GM23338 (cell line): ENCODE measurements at regions not wholly inside any gene's neighbourhood (a gene's known extent, or its start where the extent isn't known, plus 50 kb on each side); places are given as distances from the start of the nearest gene placed in this dataset.

Experiments used
- ATAC-seq: fragments of 200-7000 bp; cut with Tn5 transposase; 3 replicates; pipeline ENCODE4 v1.9.1; 2020
- DNase-seq: peaks from one replicate; pipeline ENCODE4 v3.0.0-alpha.2; 2015; ENCODE audit warnings: low spot score
- H2AFZ ChIP-seq: fragments of 200-600 bp; sonication (generic); 2 replicates; pipeline ENCODE4 v1.8.0; 2016; ENCODE audit warnings: antibody characterized with exemption, mild to moderate bottlenecking, moderate library complexity
- H3F3A ChIP-seq: fragments of 200-600 bp; sonication (generic); replicated peaks from 2 replicates; pipeline ENCODE4 v1.8.0; 2017; ENCODE audit warnings: antibody characterized with exemption, mixed run types, low read depth
- H3K27ac ChIP-seq: fragments of 200-600 bp; sonication (generic); 2 replicates; pipeline ENCODE4 v1.6.1; 2016; ENCODE audit warnings: low read depth
- H3K27me3 ChIP-seq: fragments of 200-600 bp; sonication (generic); 2 replicates; pipeline ENCODE4 v1.8.0; 2016; ENCODE audit warnings: mild to moderate bottlenecking, mixed run types, moderate library complexity; ENCODE audit not compliant: insufficient read depth
- H3K36me3 ChIP-seq: fragments of 200-600 bp; sonication (generic); 2 replicates; pipeline ENCODE4 v1.8.0; 2016; ENCODE audit warnings: mild to moderate bottlenecking; ENCODE audit not compliant: insufficient read depth
- H3K4me1 ChIP-seq: fragments of 200-600 bp; sonication (generic); 2 replicates; pipeline ENCODE4 v1.8.0; 2016; ENCODE audit warnings: mild to moderate bottlenecking, moderate library complexity; ENCODE audit not compliant: insufficient read depth
- H3K4me2 ChIP-seq: fragments of 200-600 bp; sonication (generic); 2 replicates; pipeline ENCODE4 v1.7.1; 2017; ENCODE audit warnings: mixed run types
- H3K4me3 ChIP-seq: fragments of 200-600 bp; sonication (generic); 2 replicates; pipeline ENCODE4 v1.6.1; 2016; ENCODE audit warnings: mixed run types
- H3K79me2 ChIP-seq: fragments of 200-600 bp; sonication (generic); replicated peaks from 2 replicates; pipeline ENCODE4 v1.8.0; 2017; ENCODE audit warnings: mild to moderate bottlenecking; ENCODE audit not compliant: insufficient read depth
- H3K9me2 ChIP-seq: fragments of 200-600 bp; sonication (generic); 2 replicates; pipeline ENCODE4 v1.8.0; 2017; ENCODE audit not compliant: insufficient read depth
- H4K20me1 ChIP-seq: fragments of 200-600 bp; sonication (generic); replicated peaks from 2 replicates; pipeline ENCODE4 v1.8.0; 2017; ENCODE audit warnings: mild to moderate bottlenecking; ENCODE audit not compliant: insufficient read depth
- H3K27ac Mint-ChIP-seq: 2 replicates; pipeline ENCODE4 v1.8.0; 2020; ENCODE audit warnings: inconsistent platforms, mild to moderate bottlenecking, moderate library complexity, mixed read lengths
- H3K27me3 Mint-ChIP-seq: 3 replicates; pipeline ENCODE4 v1.8.0; 2022; ENCODE audit warnings: low read depth, mild to moderate bottlenecking, moderate library complexity, mixed read lengths, inconsistent platforms; ENCODE audit not compliant: insufficient read depth, poor library complexity
- H3K36me3 Mint-ChIP-seq: 3 replicates; pipeline ENCODE4 v1.8.0; 2021; ENCODE audit warnings: low read depth, mild to moderate bottlenecking, inconsistent platforms, moderate library complexity, mixed read lengths
- H3K4me1 Mint-ChIP-seq: 3 replicates; pipeline ENCODE4 v1.8.0; 2020; ENCODE audit warnings: mild to moderate bottlenecking, inconsistent platforms, mixed read lengths
- H3K4me3 Mint-ChIP-seq: 3 replicates; pipeline ENCODE4 v1.8.0; 2021; ENCODE audit warnings: moderate library complexity, mild to moderate bottlenecking, inconsistent platforms, mixed read lengths
- H3K9me3 Mint-ChIP-seq: 3 replicates; pipeline ENCODE4 v1.8.0; 2020; ENCODE audit warnings: moderate library complexity, mild to moderate bottlenecking, inconsistent platforms, mixed read lengths
- CREB1 ChIP-seq: fragments of 250-450 bp; sonication (Bioruptor Pico); IDR thresholded peaks from 2 replicates; pipeline ENCODE4 v1.5.0; 2020; ENCODE audit warnings: low read depth, mild to moderate bottlenecking, moderate library complexity
- EZH2 ChIP-seq: fragments of 200-600 bp; sonication (generic); IDR thresholded peaks from one replicate; pipeline ENCODE4 v1.8.0; 2017; ENCODE audit warnings: antibody characterized with exemption, mild to moderate bottlenecking, low read depth; ENCODE audit not compliant: unreplicated experiment
- EZH2phosphoT487 ChIP-seq: fragments of 200-600 bp; sonication (generic); IDR thresholded peaks from one replicate; pipeline ENCODE4 v1.8.1; 2018; ENCODE audit warnings: antibody characterized with exemption; ENCODE audit not compliant: unreplicated experiment
- NANOG ChIP-seq: IDR thresholded peaks from 2 replicates; pipeline ENCODE4 v1.6.1; 2016; ENCODE audit warnings: antibody characterized with exemption, borderline replicate concordance
- STAT1 ChIP-seq: IDR thresholded peaks from one replicate; pipeline ENCODE4 v1.6.1; 2016; ENCODE audit warnings: antibody characterized with exemption; ENCODE audit not compliant: unreplicated experiment
- ZNF114 ChIP-seq: fragments of 250-450 bp; sonication (Bioruptor Pico); IDR thresholded peaks from 2 replicates; pipeline ENCODE4 v1.5.0; 2020; ENCODE audit warnings: mild to moderate bottlenecking, moderate library complexity
- TF ChIP-seq, protein P1 (sequence below): IDR thresholded peaks from 2 replicates; pipeline ENCODE4 v1.6.1; 2016; ENCODE audit warnings: antibody characterized with exemption
- TF ChIP-seq, protein P2 (sequence below): fragments of 250-450 bp; sonication (Bioruptor Pico); IDR thresholded peaks from 2 replicates; pipeline ENCODE4 v1.5.0; 2020; ENCODE audit warnings: mild to moderate bottlenecking, moderate library complexity
- TF ChIP-seq, protein P3 (sequence below), 2 experiments: fragments of 200-600 bp in 1 of 2; sonication (generic) in 1 of 2; conservative IDR thresholded peaks; 2 replicates each; pipeline versions ENCODE4 v1.5.1 to v1.6.1; 2016 to 2017; ENCODE audit warnings: antibody characterized with exemption in 2 of 2, low read depth in 2 of 2, mild to moderate bottlenecking in 2 of 2, moderate library complexity in 1 of 2

DNA sequence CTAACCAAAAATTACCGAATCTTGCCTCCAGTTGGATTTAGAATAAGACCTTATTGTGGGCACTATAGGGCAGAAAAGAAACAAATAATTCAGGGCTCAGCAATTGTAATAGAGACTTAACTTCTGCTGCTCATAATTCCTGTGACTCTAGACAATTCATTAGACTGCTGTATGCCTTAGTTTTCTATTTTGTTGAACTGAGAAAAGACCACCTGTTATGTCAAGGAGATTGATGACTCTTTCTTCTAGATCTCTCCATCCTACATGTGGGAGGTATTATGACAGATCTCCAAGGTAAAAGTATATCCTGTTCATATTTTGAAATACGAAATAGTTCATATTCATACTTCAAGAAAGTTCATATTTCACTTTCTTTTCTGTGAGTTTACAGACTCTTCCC lies 605.1 kb downstream of the PSAT1 start (continued):
- TF ChIP-seq, protein P1, sequence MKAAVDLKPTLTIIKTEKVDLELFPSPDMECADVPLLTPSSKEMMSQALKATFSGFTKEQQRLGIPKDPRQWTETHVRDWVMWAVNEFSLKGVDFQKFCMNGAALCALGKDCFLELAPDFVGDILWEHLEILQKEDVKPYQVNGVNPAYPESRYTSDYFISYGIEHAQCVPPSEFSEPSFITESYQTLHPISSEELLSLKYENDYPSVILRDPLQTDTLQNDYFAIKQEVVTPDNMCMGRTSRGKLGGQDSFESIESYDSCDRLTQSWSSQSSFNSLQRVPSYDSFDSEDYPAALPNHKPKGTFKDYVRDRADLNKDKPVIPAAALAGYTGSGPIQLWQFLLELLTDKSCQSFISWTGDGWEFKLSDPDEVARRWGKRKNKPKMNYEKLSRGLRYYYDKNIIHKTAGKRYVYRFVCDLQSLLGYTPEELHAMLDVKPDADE: no peak
- TF ChIP-seq, protein P2, sequence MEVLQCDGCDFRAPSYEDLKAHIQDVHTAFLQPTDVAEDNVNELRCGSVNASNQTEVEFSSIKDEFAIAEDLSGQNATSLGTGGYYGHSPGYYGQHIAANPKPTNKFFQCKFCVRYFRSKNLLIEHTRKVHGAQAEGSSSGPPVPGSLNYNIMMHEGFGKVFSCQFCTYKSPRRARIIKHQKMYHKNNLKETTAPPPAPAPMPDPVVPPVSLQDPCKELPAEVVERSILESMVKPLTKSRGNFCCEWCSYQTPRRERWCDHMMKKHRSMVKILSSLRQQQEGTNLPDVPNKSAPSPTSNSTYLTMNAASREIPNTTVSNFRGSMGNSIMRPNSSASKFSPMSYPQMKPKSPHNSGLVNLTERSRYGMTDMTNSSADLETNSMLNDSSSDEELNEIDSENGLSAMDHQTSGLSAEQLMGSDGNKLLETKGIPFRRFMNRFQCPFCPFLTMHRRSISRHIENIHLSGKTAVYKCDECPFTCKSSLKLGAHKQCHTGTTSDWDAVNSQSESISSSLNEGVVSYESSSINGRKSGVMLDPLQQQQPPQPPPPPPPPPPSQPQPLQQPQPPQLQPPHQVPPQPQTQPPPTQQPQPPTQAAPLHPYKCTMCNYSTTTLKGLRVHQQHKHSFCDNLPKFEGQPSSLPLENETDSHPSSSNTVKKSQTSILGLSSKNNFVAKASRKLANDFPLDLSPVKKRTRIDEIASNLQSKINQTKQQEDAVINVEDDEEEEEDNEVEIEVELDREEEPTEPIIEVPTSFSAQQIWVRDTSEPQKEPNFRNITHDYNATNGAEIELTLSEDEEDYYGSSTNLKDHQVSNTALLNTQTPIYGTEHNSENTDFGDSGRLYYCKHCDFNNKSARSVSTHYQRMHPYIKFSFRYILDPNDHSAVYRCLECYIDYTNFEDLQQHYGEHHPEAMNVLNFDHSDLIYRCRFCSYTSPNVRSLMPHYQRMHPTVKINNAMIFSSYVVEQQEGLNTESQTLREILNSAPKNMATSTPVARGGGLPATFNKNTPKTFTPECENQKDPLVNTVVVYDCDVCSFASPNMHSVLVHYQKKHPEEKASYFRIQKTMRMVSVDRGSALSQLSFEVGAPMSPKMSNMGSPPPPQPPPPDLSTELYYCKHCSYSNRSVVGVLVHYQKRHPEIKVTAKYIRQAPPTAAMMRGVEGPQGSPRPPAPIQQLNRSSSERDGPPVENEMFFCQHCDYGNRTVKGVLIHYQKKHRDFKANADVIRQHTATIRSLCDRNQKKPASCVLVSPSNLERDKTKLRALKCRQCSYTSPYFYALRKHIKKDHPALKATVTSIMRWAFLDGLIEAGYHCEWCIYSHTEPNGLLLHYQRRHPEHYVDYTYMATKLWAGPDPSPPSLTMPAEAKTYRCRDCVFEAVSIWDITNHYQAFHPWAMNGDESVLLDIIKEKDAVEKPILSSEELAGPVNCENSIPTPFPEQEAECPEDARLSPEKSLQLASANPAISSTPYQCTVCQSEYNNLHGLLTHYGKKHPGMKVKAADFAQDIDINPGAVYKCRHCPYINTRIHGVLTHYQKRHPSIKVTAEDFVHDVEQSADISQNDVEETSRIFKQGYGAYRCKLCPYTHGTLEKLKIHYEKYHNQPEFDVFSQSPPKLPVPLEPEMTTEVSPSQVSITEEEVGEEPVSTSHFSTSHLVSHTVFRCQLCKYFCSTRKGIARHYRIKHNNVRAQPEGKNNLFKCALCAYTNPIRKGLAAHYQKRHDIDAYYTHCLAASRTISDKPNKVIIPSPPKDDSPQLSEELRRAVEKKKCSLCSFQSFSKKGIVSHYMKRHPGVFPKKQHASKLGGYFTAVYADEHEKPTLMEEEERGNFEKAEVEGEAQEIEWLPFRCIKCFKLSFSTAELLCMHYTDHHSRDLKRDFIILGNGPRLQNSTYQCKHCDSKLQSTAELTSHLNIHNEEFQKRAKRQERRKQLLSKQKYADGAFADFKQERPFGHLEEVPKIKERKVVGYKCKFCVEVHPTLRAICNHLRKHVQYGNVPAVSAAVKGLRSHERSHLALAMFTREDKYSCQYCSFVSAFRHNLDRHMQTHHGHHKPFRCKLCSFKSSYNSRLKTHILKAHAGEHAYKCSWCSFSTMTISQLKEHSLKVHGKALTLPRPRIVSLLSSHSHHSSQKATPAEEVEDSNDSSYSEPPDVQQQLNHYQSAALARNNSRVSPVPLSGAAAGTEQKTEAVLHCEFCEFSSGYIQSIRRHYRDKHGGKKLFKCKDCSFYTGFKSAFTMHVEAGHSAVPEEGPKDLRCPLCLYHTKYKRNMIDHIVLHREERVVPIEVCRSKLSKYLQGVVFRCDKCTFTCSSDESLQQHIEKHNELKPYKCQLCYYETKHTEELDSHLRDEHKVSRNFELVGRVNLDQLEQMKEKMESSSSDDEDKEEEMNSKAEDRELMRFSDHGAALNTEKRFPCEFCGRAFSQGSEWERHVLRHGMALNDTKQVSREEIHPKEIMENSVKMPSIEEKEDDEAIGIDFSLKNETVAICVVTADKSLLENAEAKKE (CRISPR knock-in tag): no peak

DNA sequence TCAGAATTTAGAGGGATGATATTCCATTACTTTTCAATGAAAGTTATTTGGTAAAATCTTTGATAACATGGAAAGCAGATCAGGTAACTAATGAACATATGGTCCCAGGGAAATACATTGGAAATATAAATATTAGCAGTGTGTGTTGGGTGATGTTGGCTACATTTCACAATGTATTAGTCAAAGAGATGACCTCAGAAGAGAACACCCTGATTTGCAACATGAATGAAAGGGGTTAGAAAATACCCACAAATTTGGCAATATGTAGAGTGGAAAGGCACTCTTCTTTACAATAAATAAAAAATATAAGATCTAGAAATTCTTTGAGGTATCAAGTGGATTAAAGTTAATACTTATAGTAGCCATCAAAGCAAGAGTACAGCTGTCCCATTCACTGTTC lies 606.7 kb downstream of the PSAT1 start:
- no peak for TF ChIP-seq EZH2
- no peak for TF ChIP-seq STAT1
- no peak for TF ChIP-seq EZH2phosphoT487
- TF ChIP-seq, protein P3, sequence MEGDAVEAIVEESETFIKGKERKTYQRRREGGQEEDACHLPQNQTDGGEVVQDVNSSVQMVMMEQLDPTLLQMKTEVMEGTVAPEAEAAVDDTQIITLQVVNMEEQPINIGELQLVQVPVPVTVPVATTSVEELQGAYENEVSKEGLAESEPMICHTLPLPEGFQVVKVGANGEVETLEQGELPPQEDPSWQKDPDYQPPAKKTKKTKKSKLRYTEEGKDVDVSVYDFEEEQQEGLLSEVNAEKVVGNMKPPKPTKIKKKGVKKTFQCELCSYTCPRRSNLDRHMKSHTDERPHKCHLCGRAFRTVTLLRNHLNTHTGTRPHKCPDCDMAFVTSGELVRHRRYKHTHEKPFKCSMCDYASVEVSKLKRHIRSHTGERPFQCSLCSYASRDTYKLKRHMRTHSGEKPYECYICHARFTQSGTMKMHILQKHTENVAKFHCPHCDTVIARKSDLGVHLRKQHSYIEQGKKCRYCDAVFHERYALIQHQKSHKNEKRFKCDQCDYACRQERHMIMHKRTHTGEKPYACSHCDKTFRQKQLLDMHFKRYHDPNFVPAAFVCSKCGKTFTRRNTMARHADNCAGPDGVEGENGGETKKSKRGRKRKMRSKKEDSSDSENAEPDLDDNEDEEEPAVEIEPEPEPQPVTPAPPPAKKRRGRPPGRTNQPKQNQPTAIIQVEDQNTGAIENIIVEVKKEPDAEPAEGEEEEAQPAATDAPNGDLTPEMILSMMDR (conservative IDR thresholded peaks at IDR 0.05; ENCODE audit: low read depth in 2 of 2): no peak
- TF ChIP-seq ZNF114 (CRISPR knock-in tag): no peak
- TF ChIP-seq NANOG: no peak
- TF ChIP-seq CREB1 (CRISPR knock-in tag): no peak
- no peaks in the 10 kb centered on the region for H3K27me3 ChIP-seq
- no peaks in the 10 kb centered on the region for H4K20me1 ChIP-seq
- no peak overlapping the region for H3K27ac Mint-ChIP-seq
- no peaks in the 10 kb centered on the region for H3K9me3 Mint-ChIP-seq
- H3K9me2 ChIP-seq: no peaks in the 10 kb centered on the region
- H3K4me2 ChIP-seq: no peak overlapping the region
- no peak overlapping the region for H3K4me3 ChIP-seq
- no peaks in the 10 kb centered on the region for H3F3A ChIP-seq
- ATAC-seq (no peak), DNase-seq (no peak)
- H3K27me3 Mint-ChIP-seq: no peaks in the 10 kb centered on the region
- no peaks in the 10 kb centered on the region for H3K4me1 ChIP-seq
- H3K79me2 ChIP-seq: no peaks in the 10 kb centered on the region
- no peak overlapping the region for H2AFZ ChIP-seq
- no peaks in the 10 kb centered on the region for H3K36me3 ChIP-seq
- H3K4me1 Mint-ChIP-seq: no peaks in the 10 kb centered on the region
- no peak overlapping the region for H3K4me3 Mint-ChIP-seq
- H3K27ac ChIP-seq: no peak overlapping the region
- H3K36me3 Mint-ChIP-seq: no peaks in the 10 kb centered on the region
